ENCODE measurements at regions not wholly inside any gene's neighbourhood (a gene's known extent, or its start where the extent isn't known, plus 50 kb on each side); places are given as distances from the start of the nearest gene placed in this dataset.

DNA sequence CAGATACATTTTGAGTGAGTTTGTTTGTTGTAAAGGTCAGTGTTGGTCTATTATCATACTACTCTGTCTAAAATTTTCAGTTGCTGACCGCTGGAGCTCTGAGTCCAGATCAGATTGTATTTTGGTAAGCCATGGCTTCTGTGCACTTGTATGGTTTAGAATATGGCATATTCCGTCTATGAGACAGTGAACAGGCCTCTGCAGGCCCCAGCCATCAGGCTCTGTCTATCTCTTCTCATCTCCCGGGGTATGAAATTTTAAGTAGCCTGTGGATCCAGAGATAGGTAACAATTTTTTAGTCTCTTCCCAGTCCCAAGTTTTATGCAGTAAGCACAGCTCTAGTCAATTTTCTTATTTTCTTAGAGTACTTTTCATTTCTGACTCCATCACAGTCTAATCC, 1929.1 kb upstream of the SEL1L start:
- H3K9ac ChIP-seq (ENCODE audit: low read length in 5 of 5), result no peak overlapping the region
- no peaks in the 10 kb centered on the region for H3K4me1 ChIP-seq (ENCODE audit: control insufficient read depth in 5 of 5, insufficient read depth in 5 of 5, low read length in 5 of 5)
- H3K36me3 ChIP-seq (ENCODE audit: control insufficient read depth in 5 of 5, insufficient read depth in 5 of 5, low read length in 5 of 5), result no peaks in the 10 kb centered on the region
- no peak overlapping the region for H3K27ac ChIP-seq (ENCODE audit: low read depth, low read length)
- H3K9me3 ChIP-seq (ENCODE audit: control insufficient read depth in 5 of 5, low read length in 5 of 5), result peaks cover 3 to 10% (median 7%) of the 10 kb centered on the region in 5 donors
- H3K4me3 ChIP-seq (ENCODE audit: low read depth in 1 of 5, low read length in 5 of 5), result no peak overlapping the region
- no peaks in the 10 kb centered on the region for H3K27me3 ChIP-seq (ENCODE audit: control insufficient read depth in 5 of 5, insufficient read depth in 4 of 5, low read length in 5 of 5)

GRCh38 chr14:83463500-83464098, 1929.9 kb upstream of the SEL1L start:
- Histone ChIP-seq H3K27me3 (ENCODE audit: control insufficient read depth in 5 of 5, insufficient read depth in 4 of 5, low read length in 5 of 5) (no peaks in the 10 kb centered on the region), H3K36me3 (ENCODE audit: control insufficient read depth in 5 of 5, insufficient read depth in 5 of 5, low read length in 5 of 5) (no peaks in the 10 kb centered on the region), H3K4me1 (ENCODE audit: control insufficient read depth in 5 of 5, insufficient read depth in 5 of 5, low read length in 5 of 5) (no peaks in the 10 kb centered on the region), H3K27ac (ENCODE audit: low read depth, low read length) (no peak overlapping the region), H3K4me3 (ENCODE audit: low read depth in 1 of 5, low read length in 5 of 5) (no peak overlapping the region), H3K9me3 (ENCODE audit: control insufficient read depth in 5 of 5, low read length in 5 of 5) (peaks cover 2 to 8% (median 7%) of the 10 kb centered on the region in 5 donors), H3K9ac (ENCODE audit: low read length in 5 of 5) (no peak overlapping the region)

DNA sequence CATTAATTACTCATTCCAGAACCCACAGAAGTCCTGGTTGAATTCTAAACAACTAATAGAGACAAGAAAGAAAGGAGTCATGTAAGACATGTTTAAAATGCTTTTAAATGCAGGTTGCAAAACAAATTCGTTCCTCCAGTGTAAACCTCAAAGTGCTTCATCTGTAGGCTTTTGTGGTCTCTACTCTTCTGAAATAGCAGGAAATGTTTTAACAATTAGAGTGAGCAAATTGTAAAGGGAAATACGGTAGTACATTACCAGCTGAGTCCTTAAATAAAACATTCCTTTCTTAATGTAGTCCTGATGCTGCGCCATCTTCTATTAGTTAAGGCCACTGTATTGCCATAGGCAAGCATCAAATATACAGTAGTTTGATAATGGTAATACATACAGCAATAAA, 1934.2 kb upstream of the SEL1L start:
- Histone ChIP-seq H3K9ac (ENCODE audit: low read length in 5 of 5) (no peak overlapping the region), H3K9me3 (ENCODE audit: control insufficient read depth in 5 of 5, low read length in 5 of 5) (no peaks in the 10 kb centered on the region), H3K36me3 (ENCODE audit: control insufficient read depth in 5 of 5, insufficient read depth in 5 of 5, low read length in 5 of 5) (no peaks in the 10 kb centered on the region), H3K27me3 (ENCODE audit: control insufficient read depth in 5 of 5, insufficient read depth in 4 of 5, low read length in 5 of 5) (no peaks in the 10 kb centered on the region), H3K27ac (ENCODE audit: low read depth, low read length) (no peak overlapping the region), H3K4me3 (ENCODE audit: low read depth in 1 of 5, low read length in 5 of 5) (no peak overlapping the region), H3K4me1 (ENCODE audit: control insufficient read depth in 5 of 5, insufficient read depth in 5 of 5, low read length in 5 of 5) (no peaks in the 10 kb centered on the region)

- Histone ChIP-seq H3K27ac (ENCODE audit: low read depth, low read length) (no peak overlapping the region), H3K9ac (ENCODE audit: low read length in 5 of 5) (no peak overlapping the region), H3K4me3 (ENCODE audit: low read depth in 1 of 5, low read length in 5 of 5) (no peak overlapping the region), H3K4me1 (ENCODE audit: control insufficient read depth in 5 of 5, insufficient read depth in 5 of 5, low read length in 5 of 5) (no peaks in the 10 kb centered on the region), H3K36me3 (ENCODE audit: control insufficient read depth in 5 of 5, insufficient read depth in 5 of 5, low read length in 5 of 5) (no peaks in the 10 kb centered on the region), H3K9me3 (ENCODE audit: control insufficient read depth in 5 of 5, low read length in 5 of 5) (no peaks in the 10 kb centered on the region), H3K27me3 (ENCODE audit: control insufficient read depth in 5 of 5, insufficient read depth in 4 of 5, low read length in 5 of 5) (no peaks in the 10 kb centered on the region)
These were observed 1936.8 kb upstream of the SEL1L start for GRCh38 chr14:83470466-83470865.

- Histone ChIP-seq H3K36me3 (ENCODE audit: control insufficient read depth in 5 of 5, insufficient read depth in 5 of 5, low read length in 5 of 5) (no peaks in the 10 kb centered on the region), H3K9ac (ENCODE audit: low read length in 5 of 5) (no peak overlapping the region), H3K9me3 (ENCODE audit: control insufficient read depth in 5 of 5, low read length in 5 of 5) (no peaks in the 10 kb centered on the region), H3K27me3 (ENCODE audit: control insufficient read depth in 5 of 5, insufficient read depth in 4 of 5, low read length in 5 of 5) (no peaks in the 10 kb centered on the region), H3K27ac (ENCODE audit: low read depth, low read length) (no peak overlapping the region), H3K4me1 (ENCODE audit: control insufficient read depth in 5 of 5, insufficient read depth in 5 of 5, low read length in 5 of 5) (no peaks in the 10 kb centered on the region), H3K4me3 (ENCODE audit: low read depth in 1 of 5, low read length in 5 of 5) (no peak overlapping the region)
These were observed 1937.5 kb upstream of the SEL1L start for GRCh38 chr14:83470959-83471695.

- H3K27me3 ChIP-seq (ENCODE audit: control insufficient read depth in 5 of 5, insufficient read depth in 4 of 5, low read length in 5 of 5), result no peaks in the 10 kb centered on the region
- H3K9ac ChIP-seq (ENCODE audit: low read length in 5 of 5), result no peak overlapping the region
- H3K27ac ChIP-seq (ENCODE audit: low read depth, low read length), result no peak overlapping the region
- H3K4me1 ChIP-seq (ENCODE audit: control insufficient read depth in 5 of 5, insufficient read depth in 5 of 5, low read length in 5 of 5), result no peaks in the 10 kb centered on the region
- no peaks in the 10 kb centered on the region for H3K9me3 ChIP-seq (ENCODE audit: control insufficient read depth in 5 of 5, low read length in 5 of 5)
- H3K36me3 ChIP-seq (ENCODE audit: control insufficient read depth in 5 of 5, insufficient read depth in 5 of 5, low read length in 5 of 5), result no peaks in the 10 kb centered on the region
- H3K4me3 ChIP-seq (ENCODE audit: low read depth in 1 of 5, low read length in 5 of 5), result no peak overlapping the region
These were observed 1940.0 kb upstream of the SEL1L start for GRCh38 chr14:83473416-83474235.

DNA sequence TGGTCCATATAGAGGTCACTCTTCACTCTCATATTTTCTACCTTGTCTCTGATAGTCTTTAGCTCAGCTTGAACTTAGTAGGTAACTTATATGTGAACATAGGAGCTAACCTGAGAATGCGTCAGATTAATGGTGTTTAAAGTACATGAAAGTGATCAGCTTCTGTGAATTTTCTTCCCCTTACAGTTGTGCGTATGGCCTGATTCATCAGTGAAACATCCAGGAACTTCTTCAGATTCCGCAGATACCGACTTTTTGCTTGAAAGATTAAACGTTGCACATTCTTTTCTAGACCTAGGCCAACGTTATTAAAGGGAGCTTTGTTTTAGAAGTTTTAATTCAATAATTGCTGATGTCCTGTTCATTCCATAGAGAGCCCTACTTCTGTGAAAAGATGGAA, 1945.1 kb upstream of the SEL1L start:
- Histone ChIP-seq H3K27me3 (ENCODE audit: control insufficient read depth in 5 of 5, insufficient read depth in 4 of 5, low read length in 5 of 5) (no peaks in the 10 kb centered on the region), H3K4me3 (ENCODE audit: low read depth in 1 of 5, low read length in 5 of 5) (no peak overlapping the region), H3K36me3 (ENCODE audit: control insufficient read depth in 5 of 5, insufficient read depth in 5 of 5, low read length in 5 of 5) (no peaks in the 10 kb centered on the region), H3K4me1 (ENCODE audit: control insufficient read depth in 5 of 5, insufficient read depth in 5 of 5, low read length in 5 of 5) (no peaks in the 10 kb centered on the region), H3K9ac (ENCODE audit: low read length in 5 of 5) (no peak overlapping the region), H3K27ac (ENCODE audit: low read depth, low read length) (no peak overlapping the region), H3K9me3 (ENCODE audit: control insufficient read depth in 5 of 5, low read length in 5 of 5) (no peaks in the 10 kb centered on the region)

DNA sequence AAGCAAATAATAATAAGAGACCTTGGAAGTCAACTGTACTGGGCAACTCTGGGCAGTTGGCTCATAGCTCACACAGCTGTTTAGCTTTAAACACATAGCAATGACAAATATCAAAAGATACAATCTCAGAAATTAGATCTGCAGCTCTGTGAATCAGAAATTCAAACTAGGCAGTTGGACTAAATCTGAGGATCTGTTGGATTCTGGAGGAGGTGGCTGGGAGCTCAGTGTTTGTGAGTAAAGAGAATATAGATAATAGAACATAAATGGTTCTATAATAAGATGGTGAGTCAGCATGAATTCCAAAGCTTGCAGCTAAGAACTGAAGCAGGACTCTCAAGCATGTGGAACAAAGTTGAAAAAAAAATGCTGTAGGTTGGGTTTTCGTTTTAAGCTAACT, 1949.4 kb upstream of the SEL1L start:
- Histone ChIP-seq H3K9me3 (ENCODE audit: control insufficient read depth in 5 of 5, low read length in 5 of 5) (no peaks in the 10 kb centered on the region), H3K4me3 (ENCODE audit: low read depth in 1 of 5, low read length in 5 of 5) (no peak overlapping the region), H3K9ac (ENCODE audit: low read length in 5 of 5) (no peak overlapping the region), H3K27ac (ENCODE audit: low read depth, low read length) (no peak overlapping the region), H3K36me3 (ENCODE audit: control insufficient read depth in 5 of 5, insufficient read depth in 5 of 5, low read length in 5 of 5) (no peaks in the 10 kb centered on the region), H3K4me1 (ENCODE audit: control insufficient read depth in 5 of 5, insufficient read depth in 5 of 5, low read length in 5 of 5) (no peaks in the 10 kb centered on the region), H3K27me3 (ENCODE audit: control insufficient read depth in 5 of 5, insufficient read depth in 4 of 5, low read length in 5 of 5) (no peaks in the 10 kb centered on the region)

- no peaks in the 10 kb centered on the region for H3K27me3 ChIP-seq (ENCODE audit: control insufficient read depth in 5 of 5, insufficient read depth in 4 of 5, low read length in 5 of 5)
- H3K9ac ChIP-seq (ENCODE audit: low read length in 5 of 5), result no peak overlapping the region
- no peak overlapping the region for H3K27ac ChIP-seq (ENCODE audit: low read depth, low read length)
- no peaks in the 10 kb centered on the region for H3K9me3 ChIP-seq (ENCODE audit: control insufficient read depth in 5 of 5, low read length in 5 of 5)
- no peaks in the 10 kb centered on the region for H3K4me1 ChIP-seq (ENCODE audit: control insufficient read depth in 5 of 5, insufficient read depth in 5 of 5, low read length in 5 of 5)
- H3K36me3 ChIP-seq (ENCODE audit: control insufficient read depth in 5 of 5, insufficient read depth in 5 of 5, low read length in 5 of 5), result no peaks in the 10 kb centered on the region
- H3K4me3 ChIP-seq (ENCODE audit: low read depth in 1 of 5, low read length in 5 of 5), result no peak overlapping the region
These were observed 1951.9 kb upstream of the SEL1L start for GRCh38 chr14:83485591-83485990.

DNA sequence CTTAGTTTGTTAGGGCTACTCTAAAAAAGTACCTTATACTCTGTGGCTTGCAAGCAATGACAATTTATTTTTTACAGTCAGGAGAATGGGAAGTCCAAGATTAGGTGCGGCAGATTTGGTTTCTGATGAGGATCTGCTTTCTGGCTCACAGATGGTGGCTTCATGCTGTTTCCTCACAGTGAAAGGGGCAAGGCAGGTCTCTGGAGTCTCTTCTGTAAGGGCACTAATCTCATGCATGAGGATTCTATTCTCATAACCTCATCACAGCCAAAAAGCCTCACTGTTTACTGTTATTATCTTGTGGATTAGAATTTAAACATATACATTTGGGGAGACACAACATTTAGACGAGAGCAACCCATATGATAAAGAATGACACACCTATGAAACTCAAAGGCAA, 1957.4 kb upstream of the SEL1L start:
- H3K4me1 ChIP-seq (ENCODE audit: control insufficient read depth in 5 of 5, insufficient read depth in 5 of 5, low read length in 5 of 5), result no peaks in the 10 kb centered on the region
- H3K27ac ChIP-seq (ENCODE audit: low read depth, low read length), result no peak overlapping the region
- no peaks in the 10 kb centered on the region for H3K9me3 ChIP-seq (ENCODE audit: control insufficient read depth in 5 of 5, low read length in 5 of 5)
- H3K9ac ChIP-seq (ENCODE audit: low read length in 5 of 5), result no peak overlapping the region
- no peaks in the 10 kb centered on the region for H3K36me3 ChIP-seq (ENCODE audit: control insufficient read depth in 5 of 5, insufficient read depth in 5 of 5, low read length in 5 of 5)
- no peaks in the 10 kb centered on the region for H3K27me3 ChIP-seq (ENCODE audit: control insufficient read depth in 5 of 5, insufficient read depth in 4 of 5, low read length in 5 of 5)
- no peak overlapping the region for H3K4me3 ChIP-seq (ENCODE audit: low read depth in 1 of 5, low read length in 5 of 5)
